ENCODE measurements at regions not wholly inside any gene's neighbourhood (a gene's known extent, or its start where the extent isn't known, plus 50 kb on each side); places are given as distances from the start of the nearest gene placed in this dataset.
A peak's percentile ranks its signal among the peaks of the same experiment; 100 is the strongest.

- H3K4me3 ChIP-seq (ENCODE audit: low read length in 3 of 3) = no peak overlapping the region
- no peak overlapping the region for H3K9ac ChIP-seq (ENCODE audit: low read length in 3 of 3)
- peak in 1 of 5 donors; percentile 7 for DNase-seq
- no peaks in the 10 kb centered on the region for H3K36me3 ChIP-seq (ENCODE audit: control insufficient read depth in 2 of 3, insufficient read depth in 3 of 3, low read length in 3 of 3)
- H3K27me3 ChIP-seq (ENCODE audit: control insufficient read depth, insufficient read depth, low read length) = no peaks in the 10 kb centered on the region
- H3K4me1 ChIP-seq (ENCODE audit: control insufficient read depth in 2 of 3, insufficient read depth in 2 of 3, low read depth in 1 of 3, low read length in 3 of 3) = no peaks in the 10 kb centered on the region
- no peaks in the 10 kb centered on the region for H3K9me3 ChIP-seq (ENCODE audit: control insufficient read depth in 2 of 3, insufficient read depth in 1 of 3, low read length in 3 of 3)
- no peak for FAIRE-seq
- H3K27ac ChIP-seq (ENCODE audit: low read depth in 2 of 2, low read length in 2 of 2) = peak overlapping the region; percentile 2 to 63
- intact Hi-C loops (cut with DNase I) = no loop called here
- TF ChIP-seq CTCF (IDR thresholded peaks at IDR 0.05; ENCODE audit: borderline replicate concordance, extremely low read depth, insufficient read depth) = no peak
Observed at GRCh38 chr3:30342318-30343060, 263.9 kb upstream of the TGFBR2 start.

GRCh38 chr3:30343067-30343831 is 263.2 kb upstream of the TGFBR2 start:
- no peaks in the 10 kb centered on the region for H3K9me3 ChIP-seq (ENCODE audit: control insufficient read depth in 2 of 3, insufficient read depth in 1 of 3, low read length in 3 of 3)
- H3K36me3 ChIP-seq (ENCODE audit: control insufficient read depth in 2 of 3, insufficient read depth in 3 of 3, low read length in 3 of 3) = no peaks in the 10 kb centered on the region
- H3K9ac ChIP-seq (ENCODE audit: low read length in 3 of 3) = no peak overlapping the region
- peak in 1 of 5 donors; percentile 8 for DNase-seq
- no peak for TF ChIP-seq CTCF (IDR thresholded peaks at IDR 0.05; ENCODE audit: borderline replicate concordance, extremely low read depth, insufficient read depth)
- no peak overlapping the region for H3K4me3 ChIP-seq (ENCODE audit: low read length in 3 of 3)
- no peaks in the 10 kb centered on the region for H3K4me1 ChIP-seq (ENCODE audit: control insufficient read depth in 2 of 3, insufficient read depth in 2 of 3, low read depth in 1 of 3, low read length in 3 of 3)
- no peaks in the 10 kb centered on the region for H3K27me3 ChIP-seq (ENCODE audit: control insufficient read depth, insufficient read depth, low read length)
- intact Hi-C loops (cut with DNase I) = no loop called here
- H3K27ac ChIP-seq (ENCODE audit: low read depth in 2 of 2, low read length in 2 of 2) = peak overlapping the region in 1 of 2 donors; percentile 2
- peak; percentile 49 for FAIRE-seq

GRCh38 chr3:30343861-30344260 is 262.5 kb upstream of the TGFBR2 start:
- intact Hi-C loops (cut with DNase I) = no loop called here
- no peak overlapping the region for H3K9ac ChIP-seq (ENCODE audit: low read length in 3 of 3)
- DNase-seq (no peak), FAIRE-seq (no peak)
- H3K9me3 ChIP-seq (ENCODE audit: control insufficient read depth in 2 of 3, insufficient read depth in 1 of 3, low read length in 3 of 3) = no peaks in the 10 kb centered on the region
- TF ChIP-seq CTCF (IDR thresholded peaks at IDR 0.05; ENCODE audit: borderline replicate concordance, extremely low read depth, insufficient read depth) = no peak
- H3K36me3 ChIP-seq (ENCODE audit: control insufficient read depth in 2 of 3, insufficient read depth in 3 of 3, low read length in 3 of 3) = no peaks in the 10 kb centered on the region
- no peaks in the 10 kb centered on the region for H3K4me1 ChIP-seq (ENCODE audit: control insufficient read depth in 2 of 3, insufficient read depth in 2 of 3, low read depth in 1 of 3, low read length in 3 of 3)
- H3K27me3 ChIP-seq (ENCODE audit: control insufficient read depth, insufficient read depth, low read length) = no peaks in the 10 kb centered on the region
- no peak overlapping the region for H3K27ac ChIP-seq (ENCODE audit: low read depth in 2 of 2, low read length in 2 of 2)
- H3K4me3 ChIP-seq (ENCODE audit: low read length in 3 of 3) = no peak overlapping the region
